ENCODE measurements at regions not wholly inside any gene's neighbourhood (a gene's known extent, or its start where the extent isn't known, plus 50 kb on each side); places are given as distances from the start of the nearest gene placed in this dataset.

DNA sequence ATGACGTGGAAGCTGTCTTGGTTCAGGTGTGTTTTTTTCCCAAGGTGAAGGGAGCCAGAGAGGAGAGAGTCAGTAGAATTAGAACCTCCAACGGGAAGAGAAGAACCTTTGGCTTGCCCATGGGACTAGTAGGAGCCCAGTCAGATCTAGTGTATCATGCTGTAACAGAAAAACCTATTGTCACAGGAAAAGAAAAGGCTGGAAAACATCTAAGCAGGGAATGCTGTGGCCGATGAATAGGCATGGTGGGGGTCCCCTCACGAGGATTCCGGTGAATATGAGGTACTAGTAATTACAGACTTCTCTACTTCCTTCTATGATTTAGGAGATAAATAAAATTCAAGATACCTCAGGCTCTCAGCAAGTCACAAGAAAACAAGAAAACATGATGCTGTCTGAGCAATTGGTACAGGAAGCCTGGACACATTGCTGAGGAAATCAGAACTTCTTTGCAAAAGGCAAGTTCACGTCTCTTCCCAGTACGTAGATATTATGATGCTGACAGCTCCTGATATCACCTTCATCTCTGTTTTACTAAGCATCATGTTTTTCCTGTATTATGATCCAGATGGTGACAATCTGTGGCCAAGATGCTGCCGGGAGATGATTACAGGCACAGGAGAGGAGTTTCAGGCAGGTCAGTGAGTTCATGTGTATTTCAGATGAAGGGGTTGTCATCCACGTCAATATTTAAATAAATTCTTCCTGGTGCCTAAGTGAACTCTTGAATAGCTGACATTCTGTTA, 54.3 kb upstream of the NPY start:
- Histone ChIP-seq H3K27me3 (ENCODE audit: control insufficient read depth in 1 of 2, insufficient read depth in 2 of 2, low read length in 2 of 2) (no peaks in the 10 kb centered on the region), H3K27ac (ENCODE audit: low read depth, low read length) (no peak overlapping the region), H3K9me3 (ENCODE audit: control insufficient read depth in 1 of 2, low read length in 2 of 2) (no peaks in the 10 kb centered on the region), H3K4me1 (ENCODE audit: control insufficient read depth in 1 of 2, insufficient read depth in 2 of 2, low read length in 2 of 2) (no peaks in the 10 kb centered on the region), H3K36me3 (ENCODE audit: control insufficient read depth in 1 of 2, insufficient read depth in 2 of 2, low read length in 2 of 2) (no peaks in the 10 kb centered on the region), H3K9ac (ENCODE audit: low read depth in 1 of 2, low read length in 2 of 2) (no peak overlapping the region), H3K4me3 (ENCODE audit: low read depth in 1 of 2, low read length in 2 of 2) (no peak overlapping the region)

DNA sequence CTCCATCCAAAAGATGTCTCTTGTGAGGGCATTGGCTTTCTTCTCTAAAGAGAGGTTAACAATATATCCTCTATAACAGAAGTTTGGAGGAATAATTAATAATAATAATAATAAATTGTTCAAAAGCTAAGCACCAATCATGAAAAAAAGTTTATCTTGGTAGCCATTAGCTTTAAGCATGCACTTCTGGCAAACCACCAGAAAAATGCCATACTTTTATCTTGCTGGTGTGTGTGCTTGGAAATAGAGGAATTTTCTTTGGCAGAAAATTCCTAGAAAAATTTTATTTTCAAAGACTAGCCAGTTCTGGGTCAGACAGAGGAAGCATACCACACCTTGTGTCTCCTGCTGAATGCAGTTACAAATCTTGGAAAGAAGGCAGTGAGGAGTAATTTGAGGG, 52.5 kb upstream of the NPY start:
- Histone ChIP-seq H3K36me3 (ENCODE audit: control insufficient read depth in 1 of 2, insufficient read depth in 2 of 2, low read length in 2 of 2) (no peaks in the 10 kb centered on the region), H3K4me1 (ENCODE audit: control insufficient read depth in 1 of 2, insufficient read depth in 2 of 2, low read length in 2 of 2) (no peaks in the 10 kb centered on the region), H3K27ac (ENCODE audit: low read depth, low read length) (no peak overlapping the region), H3K27me3 (ENCODE audit: control insufficient read depth in 1 of 2, insufficient read depth in 2 of 2, low read length in 2 of 2) (no peaks in the 10 kb centered on the region), H3K9me3 (ENCODE audit: control insufficient read depth in 1 of 2, low read length in 2 of 2) (no peaks in the 10 kb centered on the region), H3K9ac (ENCODE audit: low read depth in 1 of 2, low read length in 2 of 2) (no peak overlapping the region), H3K4me3 (ENCODE audit: low read depth in 1 of 2, low read length in 2 of 2) (no peak overlapping the region)

DNA sequence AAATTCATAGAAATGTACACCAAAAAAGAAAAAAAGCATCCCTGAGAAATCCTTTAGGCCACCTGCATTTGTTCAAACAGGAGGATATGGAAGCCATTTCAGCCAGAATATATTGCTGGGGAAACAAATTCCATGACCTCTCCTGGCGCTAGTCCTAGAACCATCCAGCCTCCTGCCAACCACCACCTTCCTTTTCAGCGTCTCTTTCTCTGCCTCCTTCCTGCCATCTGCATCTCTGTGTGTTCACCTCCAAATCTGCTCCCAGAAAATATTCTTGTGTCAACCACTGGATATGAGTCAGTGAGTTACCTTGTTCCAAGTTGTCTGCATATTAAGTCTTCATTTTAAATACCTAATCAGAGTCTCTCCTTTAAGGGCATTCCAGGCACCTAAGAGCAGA, 50.6 kb upstream of the NPY start:
- H3K27ac ChIP-seq (ENCODE audit: low read depth, low read length) = no peak overlapping the region
- no peaks in the 10 kb centered on the region for H3K4me1 ChIP-seq (ENCODE audit: control insufficient read depth in 1 of 2, insufficient read depth in 2 of 2, low read length in 2 of 2)
- no peak overlapping the region for H3K4me3 ChIP-seq (ENCODE audit: low read depth in 1 of 2, low read length in 2 of 2)
- no peak overlapping the region for H3K9ac ChIP-seq (ENCODE audit: low read depth in 1 of 2, low read length in 2 of 2)
- no peaks in the 10 kb centered on the region for H3K9me3 ChIP-seq (ENCODE audit: control insufficient read depth in 1 of 2, low read length in 2 of 2)
- H3K27me3 ChIP-seq (ENCODE audit: control insufficient read depth in 1 of 2, insufficient read depth in 2 of 2, low read length in 2 of 2) = no peaks in the 10 kb centered on the region
- H3K36me3 ChIP-seq (ENCODE audit: control insufficient read depth in 1 of 2, insufficient read depth in 2 of 2, low read length in 2 of 2) = no peaks in the 10 kb centered on the region

Data from duodenal mucosa (tissue), 2 donors.